GM21390 (cell line): ENCODE measurements at regions not wholly inside any gene's neighbourhood (a gene's known extent, or its start where the extent isn't known, plus 50 kb on each side); places are given as distances from the start of the nearest gene placed in this dataset.

Source experiments
- ATAC-seq: cut with Tn5 transposase; IDR thresholded peaks from one replicate; pipeline ENCODE4 v1.9.1; 2021; ENCODE audit not compliant: unreplicated experiment

GRCh38 chr2:155431004-155431507 lies 732.6 kb downstream of the KCNJ3 start:
- no peak for ATAC-seq

GRCh38 chr2:155427470-155427869 lies 729.0 kb downstream of the KCNJ3 start:
- no peak for ATAC-seq

- no peak for ATAC-seq
These were observed 726.0 kb downstream of the KCNJ3 start for GRCh38 chr2:155424518-155424917.

- no peak for ATAC-seq
These were observed 720.3 kb downstream of the KCNJ3 start for GRCh38 chr2:155418753-155419152.

GRCh38 chr2:155412598-155412997 lies 714.1 kb downstream of the KCNJ3 start:
- peak; percentile 96 for ATAC-seq

GRCh38 chr2:155404433-155405002 lies 706.0 kb downstream of the KCNJ3 start:
- ATAC-seq = no peak

- no peak for ATAC-seq
These were observed 694.9 kb downstream of the KCNJ3 start for GRCh38 chr2:155393406-155393805.

- no peak for ATAC-seq
These were observed 693.2 kb downstream of the KCNJ3 start for GRCh38 chr2:155391613-155392130.

GRCh38 chr2:155389224-155389623 lies 690.7 kb downstream of the KCNJ3 start:
- no peak for ATAC-seq

GRCh38 chr2:155384555-155385123 lies 686.1 kb downstream of the KCNJ3 start:
- no peak for ATAC-seq

GRCh38 chr2:155382776-155383175 lies 684.3 kb downstream of the KCNJ3 start:
- ATAC-seq = no peak

GRCh38 chr2:155381436-155381835 lies 682.9 kb downstream of the KCNJ3 start:
- no peak for ATAC-seq

GRCh38 chr2:155379494-155379893 lies 681.0 kb downstream of the KCNJ3 start:
- no peak for ATAC-seq

GRCh38 chr2:155377931-155378444 lies 679.5 kb downstream of the KCNJ3 start:
- ATAC-seq = no peak

- ATAC-seq = peak; percentile 50
These were observed 678.8 kb downstream of the KCNJ3 start for GRCh38 chr2:155377266-155377680.

- no peak for ATAC-seq
These were observed 674.5 kb downstream of the KCNJ3 start for GRCh38 chr2:155372969-155373368.

- no peak for ATAC-seq
These were observed 670.4 kb downstream of the KCNJ3 start for GRCh38 chr2:155368934-155369333.

- ATAC-seq = no peak
These were observed 666.3 kb downstream of the KCNJ3 start for GRCh38 chr2:155364766-155365165.

- ATAC-seq = no peak
These were observed 664.9 kb downstream of the KCNJ3 start for GRCh38 chr2:155363349-155363888.

GRCh38 chr2:155357172-155357571 lies 658.7 kb downstream of the KCNJ3 start:
- ATAC-seq = no peak

GRCh38 chr2:155356250-155356649 lies 657.8 kb downstream of the KCNJ3 start:
- no peak for ATAC-seq
